GM23338 (cell line): ENCODE measurements at regions not wholly inside any gene's neighbourhood (a gene's known extent, or its start where the extent isn't known, plus 50 kb on each side); places are given as distances from the start of the nearest gene placed in this dataset.
A peak's percentile ranks its signal among the peaks of the same experiment; 100 is the strongest.

Experiments used
- ATAC-seq: fragments of 200-7000 bp; cut with Tn5 transposase; 3 replicates; pipeline ENCODE4 v1.9.1; 2020
- DNase-seq: peaks from one replicate; pipeline ENCODE4 v3.0.0-alpha.2; 2015; ENCODE audit warnings: low spot score
- H2AFZ ChIP-seq: fragments of 200-600 bp; sonication (generic); 2 replicates; pipeline ENCODE4 v1.8.0; 2016; ENCODE audit warnings: antibody characterized with exemption, mild to moderate bottlenecking, moderate library complexity
- H3F3A ChIP-seq: fragments of 200-600 bp; sonication (generic); replicated peaks from 2 replicates; pipeline ENCODE4 v1.8.0; 2017; ENCODE audit warnings: antibody characterized with exemption, mixed run types, low read depth
- H3K27ac ChIP-seq: fragments of 200-600 bp; sonication (generic); 2 replicates; pipeline ENCODE4 v1.6.1; 2016; ENCODE audit warnings: low read depth
- H3K27me3 ChIP-seq: fragments of 200-600 bp; sonication (generic); 2 replicates; pipeline ENCODE4 v1.8.0; 2016; ENCODE audit warnings: mild to moderate bottlenecking, mixed run types, moderate library complexity; ENCODE audit not compliant: insufficient read depth
- H3K36me3 ChIP-seq: fragments of 200-600 bp; sonication (generic); 2 replicates; pipeline ENCODE4 v1.8.0; 2016; ENCODE audit warnings: mild to moderate bottlenecking; ENCODE audit not compliant: insufficient read depth
- H3K4me1 ChIP-seq: fragments of 200-600 bp; sonication (generic); 2 replicates; pipeline ENCODE4 v1.8.0; 2016; ENCODE audit warnings: mild to moderate bottlenecking, moderate library complexity; ENCODE audit not compliant: insufficient read depth
- H3K4me2 ChIP-seq: fragments of 200-600 bp; sonication (generic); 2 replicates; pipeline ENCODE4 v1.7.1; 2017; ENCODE audit warnings: mixed run types
- H3K4me3 ChIP-seq: fragments of 200-600 bp; sonication (generic); 2 replicates; pipeline ENCODE4 v1.6.1; 2016; ENCODE audit warnings: mixed run types
- H3K79me2 ChIP-seq: fragments of 200-600 bp; sonication (generic); replicated peaks from 2 replicates; pipeline ENCODE4 v1.8.0; 2017; ENCODE audit warnings: mild to moderate bottlenecking; ENCODE audit not compliant: insufficient read depth
- H3K9me2 ChIP-seq: fragments of 200-600 bp; sonication (generic); 2 replicates; pipeline ENCODE4 v1.8.0; 2017; ENCODE audit not compliant: insufficient read depth
- H4K20me1 ChIP-seq: fragments of 200-600 bp; sonication (generic); replicated peaks from 2 replicates; pipeline ENCODE4 v1.8.0; 2017; ENCODE audit warnings: mild to moderate bottlenecking; ENCODE audit not compliant: insufficient read depth
- H3K27ac Mint-ChIP-seq: 2 replicates; pipeline ENCODE4 v1.8.0; 2020; ENCODE audit warnings: inconsistent platforms, mild to moderate bottlenecking, moderate library complexity, mixed read lengths
- H3K27me3 Mint-ChIP-seq: 3 replicates; pipeline ENCODE4 v1.8.0; 2022; ENCODE audit warnings: low read depth, mild to moderate bottlenecking, moderate library complexity, mixed read lengths, inconsistent platforms; ENCODE audit not compliant: insufficient read depth, poor library complexity
- H3K36me3 Mint-ChIP-seq: 3 replicates; pipeline ENCODE4 v1.8.0; 2021; ENCODE audit warnings: low read depth, mild to moderate bottlenecking, inconsistent platforms, moderate library complexity, mixed read lengths
- H3K4me1 Mint-ChIP-seq: 3 replicates; pipeline ENCODE4 v1.8.0; 2020; ENCODE audit warnings: mild to moderate bottlenecking, inconsistent platforms, mixed read lengths
- H3K4me3 Mint-ChIP-seq: 3 replicates; pipeline ENCODE4 v1.8.0; 2021; ENCODE audit warnings: moderate library complexity, mild to moderate bottlenecking, inconsistent platforms, mixed read lengths
- H3K9me3 Mint-ChIP-seq: 3 replicates; pipeline ENCODE4 v1.8.0; 2020; ENCODE audit warnings: moderate library complexity, mild to moderate bottlenecking, inconsistent platforms, mixed read lengths
- EZH2 ChIP-seq: fragments of 200-600 bp; sonication (generic); IDR thresholded peaks from one replicate; pipeline ENCODE4 v1.8.0; 2017; ENCODE audit warnings: antibody characterized with exemption, mild to moderate bottlenecking, low read depth; ENCODE audit not compliant: unreplicated experiment
- EZH2phosphoT487 ChIP-seq: fragments of 200-600 bp; sonication (generic); IDR thresholded peaks from one replicate; pipeline ENCODE4 v1.8.1; 2018; ENCODE audit warnings: antibody characterized with exemption; ENCODE audit not compliant: unreplicated experiment
- JUNB ChIP-seq: IDR thresholded peaks from one replicate; pipeline ENCODE4 v1.6.1; 2016; ENCODE audit warnings: antibody characterized with exemption; ENCODE audit not compliant: unreplicated experiment
- NANOG ChIP-seq: IDR thresholded peaks from 2 replicates; pipeline ENCODE4 v1.6.1; 2016; ENCODE audit warnings: antibody characterized with exemption, borderline replicate concordance
- STAT1 ChIP-seq: IDR thresholded peaks from one replicate; pipeline ENCODE4 v1.6.1; 2016; ENCODE audit warnings: antibody characterized with exemption; ENCODE audit not compliant: unreplicated experiment
- ZNF114 ChIP-seq: fragments of 250-450 bp; sonication (Bioruptor Pico); IDR thresholded peaks from 2 replicates; pipeline ENCODE4 v1.5.0; 2020; ENCODE audit warnings: mild to moderate bottlenecking, moderate library complexity
- ZNF331 ChIP-seq: fragments of 250-450 bp; sonication (Bioruptor Pico); IDR thresholded peaks from 2 replicates; pipeline ENCODE4 v1.5.0; 2020; ENCODE audit warnings: low read depth, mild to moderate bottlenecking, moderate library complexity
- TF ChIP-seq, protein P1 (sequence below), 2 experiments: fragments of 200-600 bp in 1 of 2; sonication (generic) in 1 of 2; conservative IDR thresholded peaks; 2 replicates each; pipeline versions ENCODE4 v1.5.1 to v1.6.1; 2016 to 2017; ENCODE audit warnings: antibody characterized with exemption in 2 of 2, low read depth in 2 of 2, mild to moderate bottlenecking in 2 of 2, moderate library complexity in 1 of 2
- TF ChIP-seq, protein P2 (sequence below): IDR thresholded peaks from one replicate; pipeline ENCODE4 v1.6.1; 2018; ENCODE audit warnings: antibody characterized with exemption; ENCODE audit not compliant: unreplicated experiment
- TF ChIP-seq, protein P3 (sequence below): IDR thresholded peaks from 2 replicates; pipeline ENCODE4 v1.6.1; 2016; ENCODE audit warnings: antibody characterized with exemption

DNA sequence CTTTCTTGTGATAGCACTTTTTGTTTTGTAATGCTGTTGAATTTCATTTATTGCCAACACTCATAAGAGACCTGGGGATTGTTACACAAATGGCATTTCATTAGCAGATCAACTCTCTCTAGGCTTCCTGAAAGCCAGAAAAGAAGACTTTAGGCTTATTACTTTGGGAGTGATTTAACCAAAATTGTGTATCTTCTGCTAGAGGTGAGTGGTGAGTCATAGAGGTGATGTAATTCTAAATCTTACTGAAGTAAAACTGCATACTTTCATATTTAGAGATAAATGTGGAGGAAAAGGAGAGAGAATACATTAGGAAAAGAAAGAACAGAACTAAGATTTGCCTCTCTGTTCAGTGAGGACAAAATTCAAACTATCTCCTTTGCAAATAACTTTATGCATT lies 304.7 kb upstream of the RGS17 start:
- H3K36me3 Mint-ChIP-seq = no peaks in the 10 kb centered on the region
- no peak overlapping the region for H3K4me3 Mint-ChIP-seq
- Histone ChIP-seq H3K27me3 (no peaks in the 10 kb centered on the region), H3K4me3 (no peak overlapping the region), H3K36me3 (no peaks in the 10 kb centered on the region), H2AFZ (no peak overlapping the region), H3K9me2 (peaks cover 5% of the 10 kb centered on the region), H4K20me1 (no peaks in the 10 kb centered on the region), H3F3A (no peaks in the 10 kb centered on the region), H3K79me2 (no peaks in the 10 kb centered on the region), H3K4me2 (peak overlapping the region; percentile 46), H3K27ac (peak overlapping the region; percentile 55), H3K4me1 (peaks cover 35% of the 10 kb centered on the region)
- no peaks in the 10 kb centered on the region for H3K9me3 Mint-ChIP-seq
- peaks cover 43% of the 10 kb centered on the region for H3K4me1 Mint-ChIP-seq
- TF ChIP-seq, protein P1, sequence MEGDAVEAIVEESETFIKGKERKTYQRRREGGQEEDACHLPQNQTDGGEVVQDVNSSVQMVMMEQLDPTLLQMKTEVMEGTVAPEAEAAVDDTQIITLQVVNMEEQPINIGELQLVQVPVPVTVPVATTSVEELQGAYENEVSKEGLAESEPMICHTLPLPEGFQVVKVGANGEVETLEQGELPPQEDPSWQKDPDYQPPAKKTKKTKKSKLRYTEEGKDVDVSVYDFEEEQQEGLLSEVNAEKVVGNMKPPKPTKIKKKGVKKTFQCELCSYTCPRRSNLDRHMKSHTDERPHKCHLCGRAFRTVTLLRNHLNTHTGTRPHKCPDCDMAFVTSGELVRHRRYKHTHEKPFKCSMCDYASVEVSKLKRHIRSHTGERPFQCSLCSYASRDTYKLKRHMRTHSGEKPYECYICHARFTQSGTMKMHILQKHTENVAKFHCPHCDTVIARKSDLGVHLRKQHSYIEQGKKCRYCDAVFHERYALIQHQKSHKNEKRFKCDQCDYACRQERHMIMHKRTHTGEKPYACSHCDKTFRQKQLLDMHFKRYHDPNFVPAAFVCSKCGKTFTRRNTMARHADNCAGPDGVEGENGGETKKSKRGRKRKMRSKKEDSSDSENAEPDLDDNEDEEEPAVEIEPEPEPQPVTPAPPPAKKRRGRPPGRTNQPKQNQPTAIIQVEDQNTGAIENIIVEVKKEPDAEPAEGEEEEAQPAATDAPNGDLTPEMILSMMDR (conservative IDR thresholded peaks at IDR 0.05; ENCODE audit: low read depth in 2 of 2) = no peak
- no peak for TF ChIP-seq JUNB
- TF ChIP-seq, protein P2, sequence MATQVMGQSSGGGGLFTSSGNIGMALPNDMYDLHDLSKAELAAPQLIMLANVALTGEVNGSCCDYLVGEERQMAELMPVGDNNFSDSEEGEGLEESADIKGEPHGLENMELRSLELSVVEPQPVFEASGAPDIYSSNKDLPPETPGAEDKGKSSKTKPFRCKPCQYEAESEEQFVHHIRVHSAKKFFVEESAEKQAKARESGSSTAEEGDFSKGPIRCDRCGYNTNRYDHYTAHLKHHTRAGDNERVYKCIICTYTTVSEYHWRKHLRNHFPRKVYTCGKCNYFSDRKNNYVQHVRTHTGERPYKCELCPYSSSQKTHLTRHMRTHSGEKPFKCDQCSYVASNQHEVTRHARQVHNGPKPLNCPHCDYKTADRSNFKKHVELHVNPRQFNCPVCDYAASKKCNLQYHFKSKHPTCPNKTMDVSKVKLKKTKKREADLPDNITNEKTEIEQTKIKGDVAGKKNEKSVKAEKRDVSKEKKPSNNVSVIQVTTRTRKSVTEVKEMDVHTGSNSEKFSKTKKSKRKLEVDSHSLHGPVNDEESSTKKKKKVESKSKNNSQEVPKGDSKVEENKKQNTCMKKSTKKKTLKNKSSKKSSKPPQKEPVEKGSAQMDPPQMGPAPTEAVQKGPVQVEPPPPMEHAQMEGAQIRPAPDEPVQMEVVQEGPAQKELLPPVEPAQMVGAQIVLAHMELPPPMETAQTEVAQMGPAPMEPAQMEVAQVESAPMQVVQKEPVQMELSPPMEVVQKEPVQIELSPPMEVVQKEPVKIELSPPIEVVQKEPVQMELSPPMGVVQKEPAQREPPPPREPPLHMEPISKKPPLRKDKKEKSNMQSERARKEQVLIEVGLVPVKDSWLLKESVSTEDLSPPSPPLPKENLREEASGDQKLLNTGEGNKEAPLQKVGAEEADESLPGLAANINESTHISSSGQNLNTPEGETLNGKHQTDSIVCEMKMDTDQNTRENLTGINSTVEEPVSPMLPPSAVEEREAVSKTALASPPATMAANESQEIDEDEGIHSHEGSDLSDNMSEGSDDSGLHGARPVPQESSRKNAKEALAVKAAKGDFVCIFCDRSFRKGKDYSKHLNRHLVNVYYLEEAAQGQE = no peak
- TF ChIP-seq EZH2 = no peak
- TF ChIP-seq EZH2phosphoT487 = no peak
- ATAC-seq (no peak), DNase-seq (no peak)
- H3K27ac Mint-ChIP-seq = peak overlapping the region; percentile 94
- no peaks in the 10 kb centered on the region for H3K27me3 Mint-ChIP-seq

DNA sequence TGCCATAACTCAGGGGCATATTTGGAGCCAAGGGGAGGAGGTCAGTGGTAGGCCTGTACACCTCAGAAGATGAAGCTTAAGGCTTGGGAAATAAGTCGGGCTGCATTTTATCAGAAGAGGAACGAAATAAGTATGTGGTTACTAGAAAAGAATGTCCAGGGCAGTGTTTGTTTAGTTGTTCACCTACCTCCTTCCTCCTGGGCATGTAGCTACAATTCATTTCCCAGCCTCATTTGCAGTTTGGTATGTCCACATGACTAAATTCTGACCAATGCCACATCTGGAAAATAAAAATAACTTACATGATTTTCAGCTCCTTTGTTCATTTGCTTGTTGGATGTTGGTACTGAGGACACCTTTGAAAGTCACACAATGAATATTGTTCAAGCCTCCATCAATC lies 294.5 kb upstream of the RGS17 start:
- Histone ChIP-seq H3K9me2 (peaks cover 5% of the 10 kb centered on the region), H3F3A (no peaks in the 10 kb centered on the region), H3K4me3 (no peak overlapping the region), H3K4me1 (no peaks in the 10 kb centered on the region), H4K20me1 (no peaks in the 10 kb centered on the region), H3K4me2 (no peak overlapping the region), H2AFZ (no peak overlapping the region), H3K27ac (no peak overlapping the region), H3K27me3 (no peaks in the 10 kb centered on the region), H3K79me2 (no peaks in the 10 kb centered on the region), H3K36me3 (no peaks in the 10 kb centered on the region)
- Mint-ChIP-seq H3K4me3 (no peak overlapping the region), H3K4me1 (0 out of 3 replicates have a peak, but pooled peaks cover 2% of the 10 kb centered on the region), H3K27ac (no peak overlapping the region), H3K36me3 (peaks cover 3% of the 10 kb centered on the region; the same call in 1 of the 3 replicates), H3K9me3 (no peaks in the 10 kb centered on the region; the same call in 2 of the 3 replicates), H3K27me3 (no peaks in the 10 kb centered on the region)
- no peak for ATAC-seq
- no peak for DNase-seq
- TF ChIP-seq, protein P1 (conservative IDR thresholded peaks at IDR 0.05; ENCODE audit: low read depth in 2 of 2) = no peak
- TF ChIP-seq STAT1 (no peak), EZH2 (no peak), NANOG (no peak), ZNF114 (CRISPR knock-in tag) (no peak), JUNB (no peak), EZH2phosphoT487 (no peak), ZNF331 (CRISPR knock-in tag) (no peak)
- TF ChIP-seq, protein P2 = no peak
- TF ChIP-seq, protein P3, sequence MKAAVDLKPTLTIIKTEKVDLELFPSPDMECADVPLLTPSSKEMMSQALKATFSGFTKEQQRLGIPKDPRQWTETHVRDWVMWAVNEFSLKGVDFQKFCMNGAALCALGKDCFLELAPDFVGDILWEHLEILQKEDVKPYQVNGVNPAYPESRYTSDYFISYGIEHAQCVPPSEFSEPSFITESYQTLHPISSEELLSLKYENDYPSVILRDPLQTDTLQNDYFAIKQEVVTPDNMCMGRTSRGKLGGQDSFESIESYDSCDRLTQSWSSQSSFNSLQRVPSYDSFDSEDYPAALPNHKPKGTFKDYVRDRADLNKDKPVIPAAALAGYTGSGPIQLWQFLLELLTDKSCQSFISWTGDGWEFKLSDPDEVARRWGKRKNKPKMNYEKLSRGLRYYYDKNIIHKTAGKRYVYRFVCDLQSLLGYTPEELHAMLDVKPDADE = no peak
